GM23338 (cell line): ENCODE measurements at regions not wholly inside any gene's neighbourhood (a gene's known extent, or its start where the extent isn't known, plus 50 kb on each side); places are given as distances from the start of the nearest gene placed in this dataset.

Experiments used
- ATAC-seq: fragments of 200-7000 bp; cut with Tn5 transposase; 3 replicates; pipeline ENCODE4 v1.9.1; 2020
- DNase-seq: peaks from one replicate; pipeline ENCODE4 v3.0.0-alpha.2; 2015; ENCODE audit warnings: low spot score
- H2AFZ ChIP-seq: fragments of 200-600 bp; sonication (generic); 2 replicates; pipeline ENCODE4 v1.8.0; 2016; ENCODE audit warnings: antibody characterized with exemption, mild to moderate bottlenecking, moderate library complexity
- H3F3A ChIP-seq: fragments of 200-600 bp; sonication (generic); replicated peaks from 2 replicates; pipeline ENCODE4 v1.8.0; 2017; ENCODE audit warnings: antibody characterized with exemption, mixed run types, low read depth
- H3K27ac ChIP-seq: fragments of 200-600 bp; sonication (generic); 2 replicates; pipeline ENCODE4 v1.6.1; 2016; ENCODE audit warnings: low read depth
- H3K27me3 ChIP-seq: fragments of 200-600 bp; sonication (generic); 2 replicates; pipeline ENCODE4 v1.8.0; 2016; ENCODE audit warnings: mild to moderate bottlenecking, mixed run types, moderate library complexity; ENCODE audit not compliant: insufficient read depth
- H3K36me3 ChIP-seq: fragments of 200-600 bp; sonication (generic); 2 replicates; pipeline ENCODE4 v1.8.0; 2016; ENCODE audit warnings: mild to moderate bottlenecking; ENCODE audit not compliant: insufficient read depth
- H3K4me1 ChIP-seq: fragments of 200-600 bp; sonication (generic); 2 replicates; pipeline ENCODE4 v1.8.0; 2016; ENCODE audit warnings: mild to moderate bottlenecking, moderate library complexity; ENCODE audit not compliant: insufficient read depth
- H3K4me2 ChIP-seq: fragments of 200-600 bp; sonication (generic); 2 replicates; pipeline ENCODE4 v1.7.1; 2017; ENCODE audit warnings: mixed run types
- H3K4me3 ChIP-seq: fragments of 200-600 bp; sonication (generic); 2 replicates; pipeline ENCODE4 v1.6.1; 2016; ENCODE audit warnings: mixed run types
- H3K79me2 ChIP-seq: fragments of 200-600 bp; sonication (generic); replicated peaks from 2 replicates; pipeline ENCODE4 v1.8.0; 2017; ENCODE audit warnings: mild to moderate bottlenecking; ENCODE audit not compliant: insufficient read depth
- H3K9me2 ChIP-seq: fragments of 200-600 bp; sonication (generic); 2 replicates; pipeline ENCODE4 v1.8.0; 2017; ENCODE audit not compliant: insufficient read depth
- H4K20me1 ChIP-seq: fragments of 200-600 bp; sonication (generic); replicated peaks from 2 replicates; pipeline ENCODE4 v1.8.0; 2017; ENCODE audit warnings: mild to moderate bottlenecking; ENCODE audit not compliant: insufficient read depth
- H3K27ac Mint-ChIP-seq: 2 replicates; pipeline ENCODE4 v1.8.0; 2020; ENCODE audit warnings: inconsistent platforms, mild to moderate bottlenecking, moderate library complexity, mixed read lengths
- H3K27me3 Mint-ChIP-seq: 3 replicates; pipeline ENCODE4 v1.8.0; 2022; ENCODE audit warnings: low read depth, mild to moderate bottlenecking, moderate library complexity, mixed read lengths, inconsistent platforms; ENCODE audit not compliant: insufficient read depth, poor library complexity
- H3K36me3 Mint-ChIP-seq: 3 replicates; pipeline ENCODE4 v1.8.0; 2021; ENCODE audit warnings: low read depth, mild to moderate bottlenecking, inconsistent platforms, moderate library complexity, mixed read lengths
- H3K4me1 Mint-ChIP-seq: 3 replicates; pipeline ENCODE4 v1.8.0; 2020; ENCODE audit warnings: mild to moderate bottlenecking, inconsistent platforms, mixed read lengths
- H3K4me3 Mint-ChIP-seq: 3 replicates; pipeline ENCODE4 v1.8.0; 2021; ENCODE audit warnings: moderate library complexity, mild to moderate bottlenecking, inconsistent platforms, mixed read lengths
- H3K9me3 Mint-ChIP-seq: 3 replicates; pipeline ENCODE4 v1.8.0; 2020; ENCODE audit warnings: moderate library complexity, mild to moderate bottlenecking, inconsistent platforms, mixed read lengths
- CREB1 ChIP-seq: fragments of 250-450 bp; sonication (Bioruptor Pico); IDR thresholded peaks from 2 replicates; pipeline ENCODE4 v1.5.0; 2020; ENCODE audit warnings: low read depth, mild to moderate bottlenecking, moderate library complexity
- EZH2 ChIP-seq: fragments of 200-600 bp; sonication (generic); IDR thresholded peaks from one replicate; pipeline ENCODE4 v1.8.0; 2017; ENCODE audit warnings: antibody characterized with exemption, mild to moderate bottlenecking, low read depth; ENCODE audit not compliant: unreplicated experiment
- EZH2phosphoT487 ChIP-seq: fragments of 200-600 bp; sonication (generic); IDR thresholded peaks from one replicate; pipeline ENCODE4 v1.8.1; 2018; ENCODE audit warnings: antibody characterized with exemption; ENCODE audit not compliant: unreplicated experiment
- JUNB ChIP-seq: IDR thresholded peaks from one replicate; pipeline ENCODE4 v1.6.1; 2016; ENCODE audit warnings: antibody characterized with exemption; ENCODE audit not compliant: unreplicated experiment
- NANOG ChIP-seq: IDR thresholded peaks from 2 replicates; pipeline ENCODE4 v1.6.1; 2016; ENCODE audit warnings: antibody characterized with exemption, borderline replicate concordance
- POLR2AphosphoS5 ChIP-seq: IDR thresholded peaks from 2 replicates; pipeline ENCODE4 v1.6.1; 2016; ENCODE audit warnings: antibody characterized with exemption, low read depth
- STAT1 ChIP-seq: IDR thresholded peaks from one replicate; pipeline ENCODE4 v1.6.1; 2016; ENCODE audit warnings: antibody characterized with exemption; ENCODE audit not compliant: unreplicated experiment
- ZNF331 ChIP-seq: fragments of 250-450 bp; sonication (Bioruptor Pico); IDR thresholded peaks from 2 replicates; pipeline ENCODE4 v1.5.0; 2020; ENCODE audit warnings: low read depth, mild to moderate bottlenecking, moderate library complexity
- TF ChIP-seq, protein P1 (sequence below): fragments of 250-450 bp; sonication (Bioruptor Pico); IDR thresholded peaks from 2 replicates; pipeline ENCODE4 v1.5.0; 2020; ENCODE audit warnings: mild to moderate bottlenecking, moderate library complexity
- TF ChIP-seq, protein P2 (sequence below), 2 experiments: fragments of 200-600 bp in 1 of 2; sonication (generic) in 1 of 2; conservative IDR thresholded peaks; 2 replicates each; pipeline versions ENCODE4 v1.5.1 to v1.6.1; 2016 to 2017; ENCODE audit warnings: antibody characterized with exemption in 2 of 2, low read depth in 2 of 2, mild to moderate bottlenecking in 2 of 2, moderate library complexity in 1 of 2
- TF ChIP-seq, protein P3 (sequence below): IDR thresholded peaks from 2 replicates; pipeline ENCODE4 v1.6.1; 2016; ENCODE audit warnings: antibody characterized with exemption

DNA sequence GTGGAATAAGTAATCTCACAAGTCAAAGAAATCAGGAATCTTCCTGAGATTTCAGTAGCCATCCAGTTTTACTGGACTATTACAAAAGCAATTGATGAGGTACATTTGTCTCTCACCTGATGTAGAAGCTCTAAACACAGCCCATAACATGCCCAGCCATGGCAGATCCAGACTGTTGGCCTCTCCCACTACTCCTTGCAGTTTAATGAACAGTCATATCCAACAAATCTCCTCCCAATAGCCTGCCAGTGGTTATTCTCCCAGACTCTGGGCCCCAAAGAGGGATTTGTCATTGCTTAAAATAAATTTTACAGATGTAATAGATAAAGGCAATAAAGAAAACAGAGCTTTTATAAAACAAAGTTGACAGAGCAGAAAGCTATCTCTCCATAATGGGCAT is 80.8 kb downstream of the ZNF608 start:
- TF ChIP-seq JUNB (no peak), EZH2 (no peak), POLR2AphosphoS5 (no peak), STAT1 (no peak), NANOG (no peak), CREB1 (CRISPR knock-in tag) (no peak), ZNF331 (CRISPR knock-in tag) (no peak), EZH2phosphoT487 (no peak)
- TF ChIP-seq, protein P1, sequence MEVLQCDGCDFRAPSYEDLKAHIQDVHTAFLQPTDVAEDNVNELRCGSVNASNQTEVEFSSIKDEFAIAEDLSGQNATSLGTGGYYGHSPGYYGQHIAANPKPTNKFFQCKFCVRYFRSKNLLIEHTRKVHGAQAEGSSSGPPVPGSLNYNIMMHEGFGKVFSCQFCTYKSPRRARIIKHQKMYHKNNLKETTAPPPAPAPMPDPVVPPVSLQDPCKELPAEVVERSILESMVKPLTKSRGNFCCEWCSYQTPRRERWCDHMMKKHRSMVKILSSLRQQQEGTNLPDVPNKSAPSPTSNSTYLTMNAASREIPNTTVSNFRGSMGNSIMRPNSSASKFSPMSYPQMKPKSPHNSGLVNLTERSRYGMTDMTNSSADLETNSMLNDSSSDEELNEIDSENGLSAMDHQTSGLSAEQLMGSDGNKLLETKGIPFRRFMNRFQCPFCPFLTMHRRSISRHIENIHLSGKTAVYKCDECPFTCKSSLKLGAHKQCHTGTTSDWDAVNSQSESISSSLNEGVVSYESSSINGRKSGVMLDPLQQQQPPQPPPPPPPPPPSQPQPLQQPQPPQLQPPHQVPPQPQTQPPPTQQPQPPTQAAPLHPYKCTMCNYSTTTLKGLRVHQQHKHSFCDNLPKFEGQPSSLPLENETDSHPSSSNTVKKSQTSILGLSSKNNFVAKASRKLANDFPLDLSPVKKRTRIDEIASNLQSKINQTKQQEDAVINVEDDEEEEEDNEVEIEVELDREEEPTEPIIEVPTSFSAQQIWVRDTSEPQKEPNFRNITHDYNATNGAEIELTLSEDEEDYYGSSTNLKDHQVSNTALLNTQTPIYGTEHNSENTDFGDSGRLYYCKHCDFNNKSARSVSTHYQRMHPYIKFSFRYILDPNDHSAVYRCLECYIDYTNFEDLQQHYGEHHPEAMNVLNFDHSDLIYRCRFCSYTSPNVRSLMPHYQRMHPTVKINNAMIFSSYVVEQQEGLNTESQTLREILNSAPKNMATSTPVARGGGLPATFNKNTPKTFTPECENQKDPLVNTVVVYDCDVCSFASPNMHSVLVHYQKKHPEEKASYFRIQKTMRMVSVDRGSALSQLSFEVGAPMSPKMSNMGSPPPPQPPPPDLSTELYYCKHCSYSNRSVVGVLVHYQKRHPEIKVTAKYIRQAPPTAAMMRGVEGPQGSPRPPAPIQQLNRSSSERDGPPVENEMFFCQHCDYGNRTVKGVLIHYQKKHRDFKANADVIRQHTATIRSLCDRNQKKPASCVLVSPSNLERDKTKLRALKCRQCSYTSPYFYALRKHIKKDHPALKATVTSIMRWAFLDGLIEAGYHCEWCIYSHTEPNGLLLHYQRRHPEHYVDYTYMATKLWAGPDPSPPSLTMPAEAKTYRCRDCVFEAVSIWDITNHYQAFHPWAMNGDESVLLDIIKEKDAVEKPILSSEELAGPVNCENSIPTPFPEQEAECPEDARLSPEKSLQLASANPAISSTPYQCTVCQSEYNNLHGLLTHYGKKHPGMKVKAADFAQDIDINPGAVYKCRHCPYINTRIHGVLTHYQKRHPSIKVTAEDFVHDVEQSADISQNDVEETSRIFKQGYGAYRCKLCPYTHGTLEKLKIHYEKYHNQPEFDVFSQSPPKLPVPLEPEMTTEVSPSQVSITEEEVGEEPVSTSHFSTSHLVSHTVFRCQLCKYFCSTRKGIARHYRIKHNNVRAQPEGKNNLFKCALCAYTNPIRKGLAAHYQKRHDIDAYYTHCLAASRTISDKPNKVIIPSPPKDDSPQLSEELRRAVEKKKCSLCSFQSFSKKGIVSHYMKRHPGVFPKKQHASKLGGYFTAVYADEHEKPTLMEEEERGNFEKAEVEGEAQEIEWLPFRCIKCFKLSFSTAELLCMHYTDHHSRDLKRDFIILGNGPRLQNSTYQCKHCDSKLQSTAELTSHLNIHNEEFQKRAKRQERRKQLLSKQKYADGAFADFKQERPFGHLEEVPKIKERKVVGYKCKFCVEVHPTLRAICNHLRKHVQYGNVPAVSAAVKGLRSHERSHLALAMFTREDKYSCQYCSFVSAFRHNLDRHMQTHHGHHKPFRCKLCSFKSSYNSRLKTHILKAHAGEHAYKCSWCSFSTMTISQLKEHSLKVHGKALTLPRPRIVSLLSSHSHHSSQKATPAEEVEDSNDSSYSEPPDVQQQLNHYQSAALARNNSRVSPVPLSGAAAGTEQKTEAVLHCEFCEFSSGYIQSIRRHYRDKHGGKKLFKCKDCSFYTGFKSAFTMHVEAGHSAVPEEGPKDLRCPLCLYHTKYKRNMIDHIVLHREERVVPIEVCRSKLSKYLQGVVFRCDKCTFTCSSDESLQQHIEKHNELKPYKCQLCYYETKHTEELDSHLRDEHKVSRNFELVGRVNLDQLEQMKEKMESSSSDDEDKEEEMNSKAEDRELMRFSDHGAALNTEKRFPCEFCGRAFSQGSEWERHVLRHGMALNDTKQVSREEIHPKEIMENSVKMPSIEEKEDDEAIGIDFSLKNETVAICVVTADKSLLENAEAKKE (CRISPR knock-in tag) = no peak
- TF ChIP-seq, protein P2, sequence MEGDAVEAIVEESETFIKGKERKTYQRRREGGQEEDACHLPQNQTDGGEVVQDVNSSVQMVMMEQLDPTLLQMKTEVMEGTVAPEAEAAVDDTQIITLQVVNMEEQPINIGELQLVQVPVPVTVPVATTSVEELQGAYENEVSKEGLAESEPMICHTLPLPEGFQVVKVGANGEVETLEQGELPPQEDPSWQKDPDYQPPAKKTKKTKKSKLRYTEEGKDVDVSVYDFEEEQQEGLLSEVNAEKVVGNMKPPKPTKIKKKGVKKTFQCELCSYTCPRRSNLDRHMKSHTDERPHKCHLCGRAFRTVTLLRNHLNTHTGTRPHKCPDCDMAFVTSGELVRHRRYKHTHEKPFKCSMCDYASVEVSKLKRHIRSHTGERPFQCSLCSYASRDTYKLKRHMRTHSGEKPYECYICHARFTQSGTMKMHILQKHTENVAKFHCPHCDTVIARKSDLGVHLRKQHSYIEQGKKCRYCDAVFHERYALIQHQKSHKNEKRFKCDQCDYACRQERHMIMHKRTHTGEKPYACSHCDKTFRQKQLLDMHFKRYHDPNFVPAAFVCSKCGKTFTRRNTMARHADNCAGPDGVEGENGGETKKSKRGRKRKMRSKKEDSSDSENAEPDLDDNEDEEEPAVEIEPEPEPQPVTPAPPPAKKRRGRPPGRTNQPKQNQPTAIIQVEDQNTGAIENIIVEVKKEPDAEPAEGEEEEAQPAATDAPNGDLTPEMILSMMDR (conservative IDR thresholded peaks at IDR 0.05; ENCODE audit: low read depth in 2 of 2) = no peak
- TF ChIP-seq, protein P3, sequence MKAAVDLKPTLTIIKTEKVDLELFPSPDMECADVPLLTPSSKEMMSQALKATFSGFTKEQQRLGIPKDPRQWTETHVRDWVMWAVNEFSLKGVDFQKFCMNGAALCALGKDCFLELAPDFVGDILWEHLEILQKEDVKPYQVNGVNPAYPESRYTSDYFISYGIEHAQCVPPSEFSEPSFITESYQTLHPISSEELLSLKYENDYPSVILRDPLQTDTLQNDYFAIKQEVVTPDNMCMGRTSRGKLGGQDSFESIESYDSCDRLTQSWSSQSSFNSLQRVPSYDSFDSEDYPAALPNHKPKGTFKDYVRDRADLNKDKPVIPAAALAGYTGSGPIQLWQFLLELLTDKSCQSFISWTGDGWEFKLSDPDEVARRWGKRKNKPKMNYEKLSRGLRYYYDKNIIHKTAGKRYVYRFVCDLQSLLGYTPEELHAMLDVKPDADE = no peak
- H2AFZ ChIP-seq = no peak overlapping the region
- Mint-ChIP-seq H3K9me3 (no peaks in the 10 kb centered on the region), H3K4me1 (peaks cover 84% of the 10 kb centered on the region), H3K27ac (no peak overlapping the region), H3K36me3 (no peaks in the 10 kb centered on the region; the same call in 2 of the 3 replicates), H3K27me3 (peaks cover 7% of the 10 kb centered on the region), H3K4me3 (no peak overlapping the region)
- no peaks in the 10 kb centered on the region for H3K9me2 ChIP-seq
- DNase-seq (no peak), ATAC-seq (no peak)
- no peak overlapping the region for H3K4me2 ChIP-seq
- no peaks in the 10 kb centered on the region for H4K20me1 ChIP-seq
- no peaks in the 10 kb centered on the region for H3K36me3 ChIP-seq
- H3K27me3 ChIP-seq = no peaks in the 10 kb centered on the region
- H3K4me1 ChIP-seq = peaks cover 54% of the 10 kb centered on the region
- H3K79me2 ChIP-seq = peaks cover 64% of the 10 kb centered on the region
- H3F3A ChIP-seq = peaks cover 6% of the 10 kb centered on the region; the same call in 1 of the 2 replicates
- H3K4me3 ChIP-seq = no peak overlapping the region
- no peak overlapping the region for H3K27ac ChIP-seq
